ENCODE measurements at regions not wholly inside any gene's neighbourhood (a gene's known extent, or its start where the extent isn't known, plus 50 kb on each side); places are given as distances from the start of the nearest gene placed in this dataset.

DNA sequence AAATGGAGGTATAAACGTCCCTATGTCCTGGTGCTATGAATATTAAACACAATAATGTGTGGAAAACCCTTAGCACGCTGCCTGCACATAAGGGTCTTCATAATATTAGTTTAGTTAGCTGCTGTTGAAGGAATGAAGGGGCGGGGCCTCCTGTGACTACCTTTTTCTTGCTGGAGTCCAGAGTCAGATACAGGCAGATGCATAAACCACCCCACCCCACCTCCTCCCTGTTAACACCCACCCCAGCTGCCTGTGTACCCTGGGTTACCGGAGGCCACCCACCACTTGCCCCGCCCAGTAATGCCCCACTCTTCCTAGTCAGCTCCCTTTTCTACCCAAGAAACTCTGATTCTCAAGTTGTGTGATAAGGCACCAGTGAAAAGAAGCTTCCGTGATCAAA is 158.4 kb downstream of the EN1 start:
- Histone ChIP-seq H3K9ac (ENCODE audit: low read length) (no peak overlapping the region), H3K4me2 (ENCODE audit: low read length) (no peak overlapping the region), H2AFZ (ENCODE audit: low read length) (no peak overlapping the region), H4K20me1 (ENCODE audit: insufficient read depth, low read length) (no peaks in the 10 kb centered on the region), H3K79me2 (ENCODE audit: insufficient read depth, low read length) (no peaks in the 10 kb centered on the region), H3K9me3 (ENCODE audit: low read length) (no peaks in the 10 kb centered on the region), H3K4me1 (ENCODE audit: insufficient read depth, low read length, severe bottlenecking) (no peaks in the 10 kb centered on the region), H3K27ac (ENCODE audit: low read depth, low read length, poor library complexity, severe bottlenecking) (no peak overlapping the region), H3K27me3 (ENCODE audit: insufficient read depth, low read length) (no peaks in the 10 kb centered on the region), H3K9me2 (ENCODE audit: low read depth, low read length) (no peaks in the 10 kb centered on the region), H3K36me3 (ENCODE audit: insufficient read depth, low read length) (no peaks in the 10 kb centered on the region), H3K4me3 (ENCODE audit: low read depth, low read length, poor library complexity, severe bottlenecking) (no peak overlapping the region), H3F3A (ENCODE audit: insufficient read depth, low read length) (no peaks in the 10 kb centered on the region)
- TF ChIP-seq EZH2 (IDR thresholded peaks at IDR 0.05; ENCODE audit: borderline replicate concordance, low read length) = no peak
- TF ChIP-seq, protein P1, sequence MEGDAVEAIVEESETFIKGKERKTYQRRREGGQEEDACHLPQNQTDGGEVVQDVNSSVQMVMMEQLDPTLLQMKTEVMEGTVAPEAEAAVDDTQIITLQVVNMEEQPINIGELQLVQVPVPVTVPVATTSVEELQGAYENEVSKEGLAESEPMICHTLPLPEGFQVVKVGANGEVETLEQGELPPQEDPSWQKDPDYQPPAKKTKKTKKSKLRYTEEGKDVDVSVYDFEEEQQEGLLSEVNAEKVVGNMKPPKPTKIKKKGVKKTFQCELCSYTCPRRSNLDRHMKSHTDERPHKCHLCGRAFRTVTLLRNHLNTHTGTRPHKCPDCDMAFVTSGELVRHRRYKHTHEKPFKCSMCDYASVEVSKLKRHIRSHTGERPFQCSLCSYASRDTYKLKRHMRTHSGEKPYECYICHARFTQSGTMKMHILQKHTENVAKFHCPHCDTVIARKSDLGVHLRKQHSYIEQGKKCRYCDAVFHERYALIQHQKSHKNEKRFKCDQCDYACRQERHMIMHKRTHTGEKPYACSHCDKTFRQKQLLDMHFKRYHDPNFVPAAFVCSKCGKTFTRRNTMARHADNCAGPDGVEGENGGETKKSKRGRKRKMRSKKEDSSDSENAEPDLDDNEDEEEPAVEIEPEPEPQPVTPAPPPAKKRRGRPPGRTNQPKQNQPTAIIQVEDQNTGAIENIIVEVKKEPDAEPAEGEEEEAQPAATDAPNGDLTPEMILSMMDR (IDR thresholded peaks at IDR 0.05; ENCODE audit: low read length) = no peak

DNA sequence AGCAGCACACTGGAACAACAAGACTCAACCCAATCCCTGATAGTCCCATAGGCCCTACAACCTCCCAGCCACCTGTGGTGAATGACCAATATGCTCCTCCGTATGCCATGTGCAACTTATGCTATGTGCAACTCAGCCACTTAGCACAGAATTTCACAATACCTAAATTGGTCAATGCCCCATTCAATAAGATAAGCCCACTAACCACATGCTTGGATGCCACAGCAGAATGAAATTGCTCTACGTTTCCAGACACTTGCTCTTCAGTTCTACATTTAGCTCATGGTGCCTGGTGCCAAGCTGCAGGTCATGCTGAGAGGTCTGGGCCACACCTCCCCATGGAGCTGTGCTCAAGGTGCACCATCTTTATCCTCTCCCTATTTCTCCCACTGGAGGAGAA is 159.8 kb downstream of the EN1 start:
- Histone ChIP-seq H3K4me1 (ENCODE audit: insufficient read depth, low read length, severe bottlenecking) (no peaks in the 10 kb centered on the region), H3K4me2 (ENCODE audit: low read length) (no peak overlapping the region), H3K79me2 (ENCODE audit: insufficient read depth, low read length) (no peaks in the 10 kb centered on the region), H4K20me1 (ENCODE audit: insufficient read depth, low read length) (no peaks in the 10 kb centered on the region), H3K36me3 (ENCODE audit: insufficient read depth, low read length) (no peaks in the 10 kb centered on the region), H3F3A (ENCODE audit: insufficient read depth, low read length) (no peaks in the 10 kb centered on the region), H3K9ac (ENCODE audit: low read length) (no peak overlapping the region), H2AFZ (ENCODE audit: low read length) (no peak overlapping the region), H3K27me3 (ENCODE audit: insufficient read depth, low read length) (no peaks in the 10 kb centered on the region), H3K27ac (ENCODE audit: low read depth, low read length, poor library complexity, severe bottlenecking) (no peak overlapping the region), H3K4me3 (ENCODE audit: low read depth, low read length, poor library complexity, severe bottlenecking) (no peak overlapping the region), H3K9me3 (ENCODE audit: low read length) (no peaks in the 10 kb centered on the region), H3K9me2 (ENCODE audit: low read depth, low read length) (no peaks in the 10 kb centered on the region)
- no peak for TF ChIP-seq EZH2 (IDR thresholded peaks at IDR 0.05; ENCODE audit: borderline replicate concordance, low read length)
- TF ChIP-seq, protein P1 (IDR thresholded peaks at IDR 0.05; ENCODE audit: low read length) = no peak

DNA sequence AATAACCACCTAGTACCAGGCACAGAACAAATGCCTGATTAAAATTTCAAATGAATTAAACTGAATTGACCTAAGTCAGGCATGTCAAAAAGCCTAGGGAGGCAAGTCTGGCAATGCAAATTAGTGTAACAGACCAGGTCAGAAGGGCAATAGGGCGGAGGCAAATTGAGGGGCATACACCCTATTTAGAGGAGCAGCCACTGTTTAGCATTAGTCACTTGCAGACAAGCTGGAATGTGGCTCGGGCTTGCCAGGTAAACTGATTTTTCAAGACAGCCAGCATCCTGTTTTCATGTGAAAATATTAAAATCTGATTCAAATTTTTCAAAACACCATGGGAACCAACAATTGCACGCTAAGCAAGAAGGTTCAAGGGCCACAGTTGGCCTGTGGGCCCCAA is 160.3 kb downstream of the EN1 start:
- Histone ChIP-seq H4K20me1 (ENCODE audit: insufficient read depth, low read length) (no peaks in the 10 kb centered on the region), H3K9me3 (ENCODE audit: low read length) (no peaks in the 10 kb centered on the region), H3K27ac (ENCODE audit: low read depth, low read length, poor library complexity, severe bottlenecking) (no peak overlapping the region), H3K4me3 (ENCODE audit: low read depth, low read length, poor library complexity, severe bottlenecking) (no peak overlapping the region), H3K9ac (ENCODE audit: low read length) (no peak overlapping the region), H3K79me2 (ENCODE audit: insufficient read depth, low read length) (no peaks in the 10 kb centered on the region), H3K9me2 (ENCODE audit: low read depth, low read length) (no peaks in the 10 kb centered on the region), H3K36me3 (ENCODE audit: insufficient read depth, low read length) (no peaks in the 10 kb centered on the region), H3K4me1 (ENCODE audit: insufficient read depth, low read length, severe bottlenecking) (no peaks in the 10 kb centered on the region), H3K4me2 (ENCODE audit: low read length) (no peak overlapping the region), H3K27me3 (ENCODE audit: insufficient read depth, low read length) (no peaks in the 10 kb centered on the region), H2AFZ (ENCODE audit: low read length) (no peak overlapping the region), H3F3A (ENCODE audit: insufficient read depth, low read length) (no peaks in the 10 kb centered on the region)
- TF ChIP-seq EZH2 (IDR thresholded peaks at IDR 0.05; ENCODE audit: borderline replicate concordance, low read length) = no peak
- TF ChIP-seq, protein P1 (IDR thresholded peaks at IDR 0.05; ENCODE audit: low read length) = no peak
